ENCODE measurements at regions not wholly inside any gene's neighbourhood (a gene's known extent, or its start where the extent isn't known, plus 50 kb on each side); places are given as distances from the start of the nearest gene placed in this dataset.
A peak's percentile ranks its signal among the peaks of the same experiment; 100 is the strongest.

DNA sequence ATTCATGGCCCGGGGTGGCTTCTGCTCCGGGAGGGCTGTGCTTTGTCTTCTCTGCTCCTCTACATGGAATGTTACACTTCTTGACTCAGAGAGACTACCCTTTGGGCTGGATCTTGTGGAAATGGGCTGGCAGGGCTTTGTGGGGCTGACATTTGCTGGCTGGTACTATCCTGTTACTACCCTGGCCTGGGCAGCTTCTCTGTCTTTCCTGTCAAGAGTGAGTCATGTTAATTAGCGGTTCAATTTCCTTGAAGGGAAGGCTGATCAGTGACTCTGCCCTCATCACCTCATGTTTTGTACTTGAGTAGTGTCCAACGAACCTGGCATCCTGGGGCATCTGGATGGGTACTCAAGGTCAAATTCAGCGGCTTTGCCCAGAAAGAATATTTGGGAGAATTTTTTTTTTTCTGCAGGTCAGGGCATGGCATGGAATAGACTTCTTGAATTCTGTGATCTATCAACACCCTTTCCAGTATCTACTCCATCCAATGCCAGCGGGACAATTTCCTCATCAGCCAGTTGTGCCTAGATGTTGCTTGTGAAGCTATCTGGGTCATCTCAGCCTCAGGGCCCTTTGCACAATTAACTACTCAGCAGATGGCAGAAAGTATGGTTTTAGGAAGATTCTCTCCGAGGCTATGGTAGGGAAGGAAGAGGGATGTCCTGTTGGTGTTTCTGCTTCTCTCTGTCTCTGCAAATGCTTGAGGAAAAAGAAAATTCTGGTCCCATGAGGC, 140.5 kb upstream of the PLET1 start:
- no peak for DNase-seq (ENCODE audit: low read depth)

GRCh38 chr11:112403432-112403831, 142.8 kb upstream of the PLET1 start:
- no peak for DNase-seq (ENCODE audit: low read depth)

GRCh38 chr11:112404112-112404511, 143.5 kb upstream of the PLET1 start:
- DNase-seq (ENCODE audit: low read depth): no peak

- no peak for DNase-seq (ENCODE audit: low read depth)
These were observed 147.9 kb upstream of the PLET1 start for GRCh38 chr11:112408517-112408916.

GRCh38 chr11:112410325-112410724, 149.7 kb upstream of the PLET1 start:
- DNase-seq (ENCODE audit: low read depth): no peak

DNA sequence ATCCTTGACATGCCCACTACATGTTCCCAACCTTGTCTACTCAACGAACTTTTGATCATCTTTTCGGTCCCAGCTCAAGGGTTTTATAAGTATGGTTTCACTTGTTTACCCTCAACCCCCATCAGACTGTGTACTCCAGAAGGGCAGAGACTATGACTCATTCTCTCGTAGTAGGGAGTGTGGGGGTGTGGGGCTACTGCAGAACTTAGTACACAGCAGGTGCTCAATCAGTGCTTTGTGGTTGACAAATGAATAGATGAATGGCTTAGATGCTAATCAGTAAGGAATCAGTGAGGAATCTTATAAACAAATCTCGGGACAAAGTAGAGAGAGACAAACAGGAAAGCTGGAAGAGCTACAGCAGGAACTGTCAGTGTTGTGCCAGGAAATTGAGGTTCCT, 151.7 kb upstream of the PLET1 start:
- no peak for DNase-seq (ENCODE audit: low read depth)

- DNase-seq (ENCODE audit: low read depth): no peak
These were observed 156.7 kb upstream of the PLET1 start for GRCh38 chr11:112417339-112417738.

GRCh38 chr11:112418438-112418837, 157.8 kb upstream of the PLET1 start:
- no peak for DNase-seq (ENCODE audit: low read depth)

- no peak for DNase-seq (ENCODE audit: low read depth)
These were observed 161.2 kb upstream of the PLET1 start for GRCh38 chr11:112421879-112422278.

- DNase-seq (ENCODE audit: low read depth): no peak
These were observed 164.5 kb upstream of the PLET1 start for GRCh38 chr11:112425121-112425520.

- no peak for DNase-seq (ENCODE audit: low read depth)
These were observed 176.4 kb upstream of the PLET1 start for GRCh38 chr11:112437096-112437495.

DNA sequence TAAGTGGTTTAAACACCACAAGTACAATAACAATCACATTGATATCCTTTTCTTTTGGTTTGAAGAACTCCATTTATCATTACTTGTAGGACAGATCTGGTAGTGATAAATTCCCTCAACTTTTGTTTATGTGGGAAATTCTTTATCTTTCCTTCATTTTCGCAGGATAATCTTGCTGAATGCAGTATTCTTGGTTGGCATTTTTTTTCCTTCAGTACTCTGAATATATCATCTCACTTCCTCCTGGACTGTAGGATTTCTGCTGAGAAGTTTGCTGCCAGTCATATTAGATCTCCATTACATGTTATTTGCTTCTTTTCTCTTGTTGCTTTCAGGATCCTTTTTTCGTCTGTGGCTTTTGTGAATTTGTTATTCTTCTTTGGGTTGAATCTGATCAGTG, 179.0 kb upstream of the PLET1 start:
- no peak for DNase-seq (ENCODE audit: low read depth)

DNA sequence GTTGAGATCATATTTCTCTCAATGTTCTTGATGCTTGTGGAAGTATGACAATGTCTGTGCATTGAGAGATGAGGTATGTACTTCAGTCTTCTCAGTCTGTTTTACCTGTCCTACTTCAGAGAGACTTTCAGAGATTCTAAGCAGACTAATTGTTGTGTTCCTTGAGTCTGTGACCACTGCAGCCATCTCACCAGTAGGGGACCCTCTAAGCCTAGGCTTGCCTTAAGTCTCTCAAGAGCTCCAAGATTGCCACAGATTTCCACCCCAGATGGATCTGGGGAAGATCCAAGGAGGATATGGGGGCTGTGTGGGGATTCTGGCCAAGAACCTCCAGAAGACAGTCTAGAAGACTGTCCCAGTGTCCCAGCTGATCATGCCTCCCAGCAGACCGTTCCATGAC, 179.9 kb upstream of the PLET1 start:
- DNase-seq (ENCODE audit: low read depth): no peak

- no peak for DNase-seq (ENCODE audit: low read depth)
These were observed 187.5 kb upstream of the PLET1 start for GRCh38 chr11:112448168-112448567.

DNA sequence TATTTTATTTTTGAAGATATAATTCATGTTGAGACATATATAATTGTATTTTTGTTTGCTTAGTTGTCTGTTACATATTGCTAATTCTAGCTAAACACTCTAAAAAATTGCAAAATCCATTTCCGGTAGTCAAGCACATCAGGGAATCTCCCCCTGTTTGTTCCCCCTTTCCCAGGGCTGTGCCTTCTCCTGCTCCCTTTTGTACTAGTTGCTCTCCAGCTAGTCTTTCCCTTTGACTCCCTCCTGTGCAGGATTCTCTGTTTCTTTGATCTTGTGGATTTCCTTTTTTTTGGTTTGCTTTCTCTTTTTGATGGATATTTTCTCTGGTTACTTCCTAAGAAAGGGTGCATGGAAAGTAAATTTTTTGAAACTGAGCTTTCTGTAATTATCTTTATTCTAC, 188.1 kb upstream of the PLET1 start:
- no peak for DNase-seq (ENCODE audit: low read depth)

DNA sequence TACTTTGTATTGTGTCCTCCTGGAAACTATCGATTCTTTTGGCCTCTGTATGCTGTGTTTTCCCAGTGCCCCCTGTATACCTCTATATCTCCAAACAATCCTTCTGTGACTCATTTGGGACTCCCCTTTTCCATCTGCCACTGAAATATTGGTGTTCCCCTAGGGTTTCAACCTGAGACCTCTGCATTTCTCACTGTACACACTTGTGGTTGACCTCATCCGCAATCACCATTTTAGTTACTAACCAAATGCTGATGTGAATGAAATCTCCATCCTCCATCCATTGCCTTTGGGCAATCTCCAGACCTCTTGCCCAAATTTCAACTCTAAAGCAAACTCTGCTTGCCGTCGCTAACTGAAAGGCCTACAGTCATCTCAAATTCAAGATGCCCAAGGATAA, 190.6 kb upstream of the PLET1 start:
- no peak for DNase-seq (ENCODE audit: low read depth)

- peak; percentile 29 for DNase-seq (ENCODE audit: low read depth)
These were observed 193.2 kb upstream of the PLET1 start for GRCh38 chr11:112453601-112454577.

GRCh38 chr11:112454841-112455240, 194.2 kb upstream of the PLET1 start:
- no peak for DNase-seq (ENCODE audit: low read depth)

- DNase-seq (ENCODE audit: low read depth): no peak
These were observed 195.1 kb upstream of the PLET1 start for GRCh38 chr11:112455791-112456190.

DNA sequence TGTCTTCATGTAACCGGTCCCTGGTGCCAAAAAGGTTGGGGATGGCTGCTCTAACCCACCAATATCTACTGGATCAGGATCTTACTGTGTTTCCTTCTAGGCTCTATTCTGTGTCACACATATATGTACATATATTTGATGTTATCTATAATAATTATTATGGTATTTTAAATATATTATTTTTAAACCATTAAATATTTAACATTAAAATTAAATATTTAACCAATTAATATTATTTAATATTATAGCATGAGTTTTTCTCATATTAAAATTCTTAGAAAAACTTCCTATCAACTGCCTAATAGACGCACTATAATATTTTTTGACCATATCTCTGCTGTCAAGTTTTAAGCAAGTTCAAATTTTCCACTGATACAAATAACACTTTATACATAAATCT, 196.9 kb upstream of the PLET1 start:
- no peak for DNase-seq (ENCODE audit: low read depth)

DNA sequence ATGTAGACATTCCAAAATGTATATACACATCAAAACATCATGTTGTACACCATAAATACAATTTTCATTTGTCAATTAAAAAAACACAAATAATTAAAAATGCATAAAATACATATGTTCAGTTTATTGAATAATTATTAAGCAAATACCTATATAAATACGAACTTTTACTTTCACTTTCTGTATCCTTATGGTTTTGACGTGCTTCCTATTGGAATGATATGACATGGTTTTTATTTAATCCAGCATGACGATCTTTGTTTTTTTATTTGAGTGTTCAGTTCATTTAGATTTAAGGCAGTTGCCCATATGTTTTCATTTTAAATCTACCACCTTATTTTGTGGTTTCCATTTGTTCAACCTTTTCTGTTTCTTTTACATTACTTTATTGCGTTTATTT, 198.3 kb upstream of the PLET1 start:
- DNase-seq (ENCODE audit: low read depth): no peak

DNA sequence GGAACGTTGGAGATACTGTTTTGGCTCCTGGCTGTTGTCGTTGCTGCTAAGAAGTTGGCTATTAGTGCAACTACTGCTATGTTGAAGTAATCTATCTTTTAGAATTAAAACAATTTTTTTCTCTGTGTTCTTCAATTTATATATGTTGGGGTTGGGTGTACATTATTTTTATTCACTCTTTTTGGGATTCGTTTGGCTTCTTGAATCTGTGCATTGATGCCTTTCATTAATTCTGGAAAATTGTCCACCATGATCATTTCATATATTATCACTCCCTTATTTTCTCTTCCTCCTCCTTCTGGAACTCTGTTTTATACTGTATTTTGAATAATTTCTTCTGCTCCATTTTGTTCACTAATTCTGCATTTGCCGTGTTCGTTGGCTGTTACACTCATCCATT, 199.5 kb upstream of the PLET1 start:
- DNase-seq (ENCODE audit: low read depth): no peak

DNA sequence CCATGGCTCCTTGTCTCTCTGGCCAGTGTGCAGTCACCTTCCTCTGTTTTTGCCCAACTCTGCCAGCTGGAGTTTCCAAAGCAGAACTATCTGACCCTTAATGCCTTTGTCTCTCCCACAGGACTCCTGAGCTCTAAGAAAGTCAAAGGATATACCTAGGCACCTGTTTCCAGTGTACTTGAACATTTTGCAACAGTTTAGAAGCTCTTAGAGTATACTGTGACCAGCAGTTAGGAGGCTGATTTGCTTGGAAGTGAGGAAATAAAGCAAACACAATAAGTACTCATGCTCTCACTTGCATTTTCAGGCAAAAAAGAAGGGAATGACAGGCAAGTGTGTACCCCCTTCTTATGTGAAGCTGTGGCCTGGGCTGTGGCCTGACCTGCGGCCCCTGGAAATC, 204.3 kb upstream of the PLET1 start:
- DNase-seq (ENCODE audit: low read depth): no peak
